ENCODE measurements at regions not wholly inside any gene's neighbourhood (a gene's known extent, or its start where the extent isn't known, plus 50 kb on each side); places are given as distances from the start of the nearest gene placed in this dataset.

DNA sequence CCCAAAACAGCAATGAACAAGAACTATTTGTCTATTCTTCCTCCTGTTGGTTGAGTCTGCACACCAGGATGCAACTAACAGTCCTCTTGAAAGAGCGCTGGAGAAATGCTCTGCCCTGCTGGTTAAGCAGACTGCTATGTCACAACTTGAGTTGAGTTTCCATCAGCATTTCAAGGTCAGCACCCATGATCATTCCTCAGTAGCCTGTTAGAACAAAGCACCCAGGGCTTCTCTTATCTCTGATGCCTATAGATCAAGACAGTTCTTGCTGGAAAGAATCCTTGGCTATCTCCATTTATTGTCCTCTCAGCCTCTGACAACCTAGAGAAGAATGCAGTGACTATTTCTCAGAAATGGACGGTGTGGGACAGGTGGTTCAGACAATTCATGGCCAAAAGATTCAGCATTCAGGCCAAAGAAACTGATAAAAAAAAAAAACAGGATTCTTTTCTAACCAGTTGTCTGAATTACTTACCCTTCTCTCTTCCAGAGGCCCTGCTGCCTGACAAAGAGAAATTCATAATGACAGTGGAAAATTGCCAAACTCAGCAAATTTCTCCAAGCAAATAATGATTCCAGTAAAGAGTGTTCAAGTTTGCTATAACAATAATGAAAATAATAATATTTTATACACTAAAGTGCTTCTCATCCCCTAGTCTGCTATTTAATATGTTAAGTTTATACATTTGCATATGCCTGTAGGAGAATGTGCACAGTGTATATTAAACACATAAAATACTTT is 306.7 kb downstream of the EMP1 start:
- DNase-seq (ENCODE audit: low spot score) = no peak

GRCh38 chr12:13499008-13499407 is 302.5 kb downstream of the EMP1 start:
- no peak for DNase-seq (ENCODE audit: low spot score)

DNA sequence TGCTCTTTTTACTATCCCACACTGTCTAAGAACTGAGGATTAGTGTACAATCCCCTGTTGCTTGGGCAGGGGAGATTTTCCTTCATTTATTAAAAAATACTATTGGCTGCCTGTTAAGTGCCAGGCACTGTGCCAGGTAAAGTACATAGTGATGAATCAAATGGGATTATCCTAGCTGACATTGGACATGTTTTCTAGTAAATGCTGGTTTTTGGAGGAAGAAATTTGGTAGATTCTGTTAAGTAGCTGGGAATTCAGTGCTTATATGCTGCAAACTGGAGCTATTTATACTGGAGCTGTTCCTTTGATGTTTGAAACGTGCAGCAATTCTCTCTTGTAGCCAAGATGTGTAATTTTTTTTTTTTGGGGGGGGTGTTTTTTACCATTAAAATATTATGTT is 299.6 kb downstream of the EMP1 start:
- no peak for DNase-seq (ENCODE audit: low spot score)

- DNase-seq (ENCODE audit: low spot score) = no peak
These were observed 292.7 kb downstream of the EMP1 start for GRCh38 chr12:13489246-13489645.

GRCh38 chr12:13487326-13487725 is 290.8 kb downstream of the EMP1 start:
- no peak for DNase-seq (ENCODE audit: low spot score)

DNA sequence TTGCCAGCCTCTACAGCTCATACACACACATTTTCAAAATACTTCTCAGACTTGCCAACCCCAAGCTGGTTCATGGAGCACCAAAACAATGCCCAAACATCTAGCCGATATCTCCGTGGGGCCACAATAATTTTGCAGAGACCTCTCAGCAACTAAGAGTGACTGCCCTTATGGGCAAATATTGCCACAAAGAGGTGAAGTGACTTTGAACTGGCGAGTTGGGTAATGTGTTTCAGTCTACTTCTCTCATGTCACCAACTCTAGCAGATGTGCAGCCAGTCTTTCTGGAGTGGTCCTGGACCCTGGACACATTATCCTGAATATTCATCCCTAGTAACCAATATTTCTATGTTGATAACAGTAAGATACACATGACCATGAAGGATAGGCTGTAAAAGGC is 290.3 kb downstream of the EMP1 start:
- no peak for DNase-seq (ENCODE audit: low spot score)

GRCh38 chr12:13478650-13479181 is 282.2 kb downstream of the EMP1 start:
- no peak for DNase-seq (ENCODE audit: low spot score)

DNA sequence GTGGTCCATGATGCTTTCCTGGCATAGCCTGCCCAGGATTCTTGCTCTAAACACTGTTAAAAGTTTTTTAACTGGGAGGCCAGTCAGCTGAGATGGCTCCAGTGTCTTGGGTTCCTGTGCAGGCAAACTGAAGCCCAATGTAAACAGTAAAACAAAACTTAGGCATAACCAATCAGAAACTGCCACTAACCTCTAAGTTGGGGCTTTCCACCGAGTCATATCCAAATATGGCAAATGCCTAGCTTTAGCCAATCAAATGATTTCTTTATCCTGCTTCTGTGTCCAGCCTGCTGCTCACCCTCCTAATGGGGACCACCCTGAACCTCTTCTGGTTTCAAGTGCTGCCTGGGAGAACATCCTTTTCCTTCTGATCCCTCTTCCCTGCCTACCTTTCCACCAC is 277.9 kb downstream of the EMP1 start:
- no peak for DNase-seq (ENCODE audit: low spot score)

DNA sequence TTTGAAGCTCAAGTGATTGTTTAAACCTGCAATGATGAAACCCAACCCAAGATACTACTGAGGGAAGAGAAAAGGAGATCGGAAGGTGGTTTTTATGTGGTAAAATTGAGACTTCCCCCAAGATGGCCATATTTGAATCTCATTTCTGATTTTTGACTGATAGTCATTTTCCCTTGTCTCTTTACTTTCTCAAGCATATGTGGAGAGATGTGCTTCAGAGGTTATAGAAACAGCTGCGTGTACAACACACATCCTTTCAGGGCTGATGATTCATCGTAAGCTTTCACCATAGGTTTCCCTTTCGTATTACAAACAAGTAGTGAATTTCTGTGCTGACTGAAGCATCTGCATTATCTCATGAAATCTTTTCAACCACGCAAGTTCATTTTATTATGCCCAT is 276.2 kb downstream of the EMP1 start:
- no peak for DNase-seq (ENCODE audit: low spot score)

DNA sequence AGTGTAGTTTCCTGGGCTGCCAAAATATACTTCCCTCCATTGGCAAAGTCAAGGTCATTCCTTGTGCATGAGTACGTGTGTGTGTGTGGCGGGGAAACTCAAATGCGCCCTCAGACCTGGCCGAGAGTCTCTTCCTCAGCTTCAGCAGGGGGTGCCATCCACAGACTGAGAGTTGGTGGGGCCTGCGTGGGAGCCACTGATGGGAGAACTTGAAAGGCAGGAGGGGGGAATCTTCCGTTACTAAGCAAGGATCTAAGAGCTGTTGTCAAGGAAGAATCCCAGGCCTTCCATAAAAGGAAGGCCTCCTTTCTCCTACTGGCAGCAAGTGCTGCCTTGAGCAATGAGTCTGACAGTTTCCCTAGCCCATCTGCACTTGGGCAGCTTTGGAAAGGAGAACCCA is 274.9 kb downstream of the EMP1 start:
- DNase-seq (ENCODE audit: low spot score) = no peak

- DNase-seq (ENCODE audit: low spot score) = no peak
These were observed 269.1 kb downstream of the EMP1 start for GRCh38 chr12:13465635-13466034.

- no peak for DNase-seq (ENCODE audit: low spot score)
These were observed 266.7 kb downstream of the EMP1 start for GRCh38 chr12:13463189-13463588.

- DNase-seq (ENCODE audit: low spot score) = no peak
These were observed 265.9 kb downstream of the EMP1 start for GRCh38 chr12:13462450-13462849.

- DNase-seq (ENCODE audit: low spot score) = no peak
These were observed 259.2 kb downstream of the EMP1 start for GRCh38 chr12:13455778-13456144.

- no peak for DNase-seq (ENCODE audit: low spot score)
These were observed 258.7 kb downstream of the EMP1 start for GRCh38 chr12:13454991-13455777.

GRCh38 chr12:13452955-13453570 is 256.5 kb downstream of the EMP1 start:
- no peak for DNase-seq (ENCODE audit: low spot score)

DNA sequence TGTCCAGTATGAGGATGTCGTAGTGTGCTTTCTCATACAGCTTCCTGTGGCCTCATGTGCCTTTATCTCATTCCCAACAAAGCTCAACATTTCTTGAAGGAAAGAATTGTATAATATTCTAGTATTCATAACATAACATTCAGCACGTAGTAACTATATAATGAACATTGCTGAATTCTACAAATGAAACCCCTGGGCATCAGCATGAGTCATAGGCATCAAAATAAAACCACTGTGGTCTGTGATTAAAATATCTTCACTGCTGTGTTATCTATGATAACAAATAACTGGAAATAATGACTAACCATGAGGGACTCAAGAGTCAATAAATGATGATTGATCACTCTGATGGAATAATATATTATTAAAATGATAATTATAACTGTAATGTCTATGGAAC is 255.2 kb downstream of the EMP1 start:
- no peak for DNase-seq (ENCODE audit: low spot score)

DNA sequence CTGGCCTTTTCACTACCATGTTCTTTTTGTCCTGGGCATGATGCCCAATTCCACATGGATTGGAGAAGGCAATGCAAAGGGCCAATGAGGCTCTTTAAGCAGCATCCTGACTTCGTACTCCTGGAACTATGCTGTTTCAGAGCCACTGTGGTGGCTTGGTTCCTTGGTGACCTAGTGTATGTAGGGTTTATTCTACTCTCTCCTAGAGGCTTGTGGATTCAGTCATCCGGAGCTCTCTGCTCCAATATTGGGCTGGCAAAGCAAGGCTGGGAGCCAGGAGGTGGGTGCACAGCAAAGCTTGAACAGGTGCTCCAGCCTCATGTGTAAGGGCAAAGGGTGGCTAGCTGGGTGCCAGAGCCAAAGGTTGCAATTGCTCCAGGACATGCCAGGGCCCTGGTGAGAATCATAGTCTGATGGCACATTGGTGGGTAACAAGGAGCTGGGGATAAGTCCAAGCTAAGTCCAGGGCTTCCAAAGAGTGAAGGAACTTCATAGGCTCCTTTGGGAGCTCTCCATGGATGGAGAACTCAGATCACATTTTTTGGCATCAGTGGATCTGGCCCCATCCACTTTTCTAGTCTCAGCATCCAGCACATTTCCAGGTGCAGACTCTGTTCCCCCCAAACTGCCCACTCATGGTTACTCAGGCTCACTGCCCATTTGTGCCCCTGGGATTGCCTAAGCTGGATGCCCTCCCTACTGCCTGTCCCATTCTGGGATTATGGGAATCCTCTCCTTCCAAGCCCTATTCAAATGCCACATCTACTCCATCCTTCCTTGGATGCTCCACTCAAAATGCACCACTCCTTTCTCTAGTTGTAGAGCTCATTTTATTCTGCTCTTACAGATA is 253.9 kb downstream of the EMP1 start:
- no peak for DNase-seq (ENCODE audit: low spot score)

- no peak for DNase-seq (ENCODE audit: low spot score)
These were observed 247.6 kb downstream of the EMP1 start for GRCh38 chr12:13444076-13444475.

- DNase-seq (ENCODE audit: low spot score) = no peak
These were observed 247.0 kb downstream of the EMP1 start for GRCh38 chr12:13443498-13443897.

DNA sequence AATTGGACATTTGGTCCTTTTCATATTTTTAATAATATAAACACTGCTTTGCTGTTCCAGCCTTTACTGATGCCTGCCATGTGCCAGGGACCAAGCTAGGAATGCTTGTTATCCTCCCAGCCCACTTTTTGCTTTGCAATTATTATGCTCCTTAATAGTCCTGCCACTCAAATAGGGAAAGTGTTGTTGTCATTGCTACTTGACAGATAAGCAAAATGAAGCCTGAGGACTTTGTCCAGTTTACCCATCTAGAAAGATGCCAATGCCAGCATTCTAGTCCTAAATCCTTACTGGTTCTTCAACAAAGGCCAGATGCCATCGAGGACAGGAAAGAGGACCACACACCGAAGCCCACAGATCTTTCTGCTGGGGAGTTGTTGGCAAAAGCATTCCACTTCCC is 246.5 kb downstream of the EMP1 start:
- DNase-seq (ENCODE audit: low spot score) = no peak

GRCh38 chr12:13442457-13442856 is 245.9 kb downstream of the EMP1 start:
- no peak for DNase-seq (ENCODE audit: low spot score)
